IPS-11a (cell line): ENCODE measurements at regions not wholly inside any gene's neighbourhood (a gene's known extent, or its start where the extent isn't known, plus 50 kb on each side); places are given as distances from the start of the nearest gene placed in this dataset.
"Not testable (repeated sequence)": the region's sequence is repeated elsewhere in the genome, so short reads cannot be mapped to it uniquely, and the experiment has no call there.

Experiments used
- H3K4me3 ChIP-seq: one replicate; pipeline ENCODE4 v1.5.1; 2013; ENCODE audit warnings: low read depth, low read length, control low read depth

- no peak overlapping the region for H3K4me3 ChIP-seq
Observed at GRCh38 chr9:79046401-79046800, 525.4 kb upstream of the TLE4 start.

DNA sequence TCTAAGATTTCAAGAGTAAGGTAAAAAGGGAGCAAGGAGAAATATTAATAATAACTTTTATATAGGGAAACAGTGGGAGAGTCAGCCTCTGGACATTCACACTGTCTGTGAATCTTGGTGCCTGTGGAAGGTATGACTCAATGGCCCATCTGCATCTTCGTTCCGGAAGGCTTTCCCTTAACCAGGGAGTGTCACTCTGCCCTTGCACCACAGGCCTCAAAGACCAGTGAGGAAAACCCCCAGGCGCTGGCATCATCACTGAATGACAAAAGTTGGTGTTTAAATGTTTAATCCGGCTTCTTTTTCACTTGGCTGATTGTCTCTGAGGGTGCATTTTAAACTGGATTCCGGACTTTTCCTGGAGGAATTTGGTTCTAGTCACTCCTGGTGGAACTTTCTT, 522.4 kb upstream of the TLE4 start:
- no peak overlapping the region for H3K4me3 ChIP-seq

DNA sequence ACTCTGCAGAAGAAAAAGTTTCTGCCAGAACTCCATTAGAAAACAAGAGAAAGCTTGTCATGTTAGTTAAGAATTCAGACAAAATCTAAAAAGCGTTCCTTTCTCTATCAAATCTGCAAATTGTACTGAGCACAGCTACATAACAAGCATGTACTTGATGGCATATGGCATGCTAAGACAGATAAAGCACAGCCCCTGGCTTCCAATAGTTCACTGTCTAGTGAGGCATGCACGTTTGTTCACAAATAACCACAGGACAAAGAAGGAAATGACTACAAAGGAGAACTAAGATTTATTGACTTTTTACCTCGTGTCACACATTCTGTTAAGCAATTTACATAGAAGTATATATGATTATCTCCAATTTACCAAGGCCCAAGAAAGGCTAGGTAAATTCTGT, 518.2 kb upstream of the TLE4 start:
- no peak overlapping the region for H3K4me3 ChIP-seq

DNA sequence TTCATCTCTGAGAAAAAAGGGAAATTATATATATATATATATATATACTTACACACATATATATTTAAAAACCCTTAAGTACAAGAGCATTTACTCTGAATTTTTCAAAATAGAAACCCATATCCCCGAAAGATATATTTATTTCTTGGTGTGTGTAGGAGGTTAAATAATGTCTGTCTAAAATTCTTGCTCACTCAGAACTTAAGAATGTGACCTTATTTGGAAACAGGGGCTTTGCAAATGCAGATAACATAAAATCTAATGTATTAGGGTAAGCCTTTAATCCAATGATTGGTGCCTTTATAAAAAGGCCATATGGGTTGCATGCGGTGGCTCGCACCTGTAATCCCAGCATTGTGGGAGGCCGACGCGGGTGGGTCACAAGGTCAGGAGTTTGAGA, 517.3 kb upstream of the TLE4 start:
- H3K4me3 ChIP-seq = no peak overlapping the region

DNA sequence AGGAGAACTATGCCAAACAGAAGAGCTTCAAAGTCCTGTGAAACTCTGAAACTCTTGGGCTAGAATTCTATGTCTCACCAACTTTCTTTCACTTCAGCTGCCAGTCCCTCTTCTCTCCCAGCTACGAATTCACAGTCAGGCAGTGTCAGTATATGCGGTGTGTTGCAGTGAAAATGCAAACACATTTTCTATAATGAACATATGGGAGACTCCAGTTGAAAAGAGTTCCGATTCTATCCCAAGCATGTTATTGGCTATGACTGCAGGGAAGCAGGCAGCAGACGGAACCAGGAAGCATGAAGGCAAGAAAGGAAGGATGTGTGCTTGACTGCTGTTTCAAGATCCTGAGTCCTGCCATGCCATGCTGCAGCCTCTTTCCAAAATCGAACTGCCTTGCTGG, 515.7 kb upstream of the TLE4 start:
- H3K4me3 ChIP-seq = no peak overlapping the region

GRCh38 chr9:79057576-79057975, 514.2 kb upstream of the TLE4 start:
- no peak overlapping the region for H3K4me3 ChIP-seq

GRCh38 chr9:79060766-79061165, 511.0 kb upstream of the TLE4 start:
- H3K4me3 ChIP-seq = no peak overlapping the region

DNA sequence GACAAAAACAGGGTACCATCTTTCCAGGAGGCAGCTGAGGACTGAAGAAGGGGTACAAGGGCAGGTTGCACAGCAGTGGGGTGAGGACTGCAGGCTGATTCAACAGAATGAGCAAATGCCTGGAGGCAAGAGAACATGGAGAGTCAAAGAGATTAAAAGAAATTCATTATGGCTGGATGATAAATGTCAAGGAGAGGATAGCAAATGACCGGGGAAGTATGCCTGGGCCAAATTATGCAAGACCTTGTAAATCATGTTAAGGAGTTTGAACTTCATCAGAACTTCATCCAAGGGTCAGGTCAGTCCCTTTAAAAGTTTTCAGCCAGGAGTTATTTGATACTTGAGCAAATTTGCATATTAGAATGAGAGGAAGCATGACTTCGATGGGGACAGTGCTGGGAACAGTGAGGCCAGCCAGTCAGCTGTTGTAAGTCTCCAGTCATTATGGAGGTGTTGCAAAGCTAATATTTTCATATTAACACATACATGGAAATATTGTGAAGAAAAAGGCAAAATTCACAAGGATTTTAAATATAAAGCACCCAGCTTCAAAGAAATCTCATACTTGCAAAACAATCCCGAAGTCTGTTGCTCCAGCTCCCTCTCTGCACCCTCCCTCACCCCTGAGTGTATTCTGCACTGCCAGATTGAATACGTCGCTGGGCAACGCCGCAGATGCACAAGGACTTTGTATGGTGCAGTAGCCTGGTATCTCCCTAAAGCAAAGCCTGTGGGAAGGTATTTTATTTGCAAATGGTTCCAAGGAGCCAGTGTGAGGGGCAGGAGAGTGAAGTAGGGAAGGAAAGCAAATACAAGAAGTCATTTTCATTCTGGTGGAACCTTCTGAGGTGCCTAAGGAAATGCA, 509.8 kb upstream of the TLE4 start:
- H3K4me3 ChIP-seq = no peak overlapping the region

GRCh38 chr9:79073201-79073600, 498.6 kb upstream of the TLE4 start:
- H3K4me3 ChIP-seq = no peak overlapping the region

DNA sequence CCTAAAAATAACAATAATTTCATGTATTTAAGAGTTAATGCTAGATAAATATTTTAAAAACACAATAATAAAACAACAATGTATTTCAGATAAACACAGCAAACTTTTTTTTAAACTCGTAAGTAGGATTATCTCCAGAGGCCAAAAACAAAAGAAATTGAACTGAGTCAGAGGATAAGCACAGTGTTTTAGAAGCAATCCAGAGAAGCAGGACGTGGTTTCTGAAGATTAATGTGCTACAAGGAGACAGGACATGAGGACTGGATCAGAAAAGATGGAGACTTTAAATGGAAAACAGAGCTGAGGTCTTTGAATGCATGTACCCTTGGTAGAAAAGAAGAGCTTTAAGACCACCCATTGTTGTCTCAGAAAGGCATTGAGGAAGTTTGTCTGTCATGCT, 491.2 kb upstream of the TLE4 start:
- no peak overlapping the region for H3K4me3 ChIP-seq

DNA sequence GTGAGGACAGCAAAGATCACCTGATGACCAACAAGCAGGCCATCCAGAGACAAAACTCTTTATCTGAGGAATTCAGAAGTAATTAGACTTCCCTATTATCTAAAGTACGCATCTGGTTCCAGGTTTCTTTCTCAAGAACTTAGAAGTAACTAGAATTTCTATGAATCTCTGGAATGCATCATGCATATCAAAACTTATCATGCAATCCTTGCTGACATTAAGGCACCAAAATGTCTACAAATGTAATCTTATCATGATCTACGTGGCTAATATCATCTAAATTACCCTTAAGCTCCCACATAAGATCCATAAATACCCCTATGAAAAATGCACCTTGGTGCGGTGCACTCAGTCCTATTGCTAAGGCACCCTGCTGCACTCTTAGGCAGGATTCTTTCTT, 488.1 kb upstream of the TLE4 start:
- H3K4me3 ChIP-seq = no peak overlapping the region

DNA sequence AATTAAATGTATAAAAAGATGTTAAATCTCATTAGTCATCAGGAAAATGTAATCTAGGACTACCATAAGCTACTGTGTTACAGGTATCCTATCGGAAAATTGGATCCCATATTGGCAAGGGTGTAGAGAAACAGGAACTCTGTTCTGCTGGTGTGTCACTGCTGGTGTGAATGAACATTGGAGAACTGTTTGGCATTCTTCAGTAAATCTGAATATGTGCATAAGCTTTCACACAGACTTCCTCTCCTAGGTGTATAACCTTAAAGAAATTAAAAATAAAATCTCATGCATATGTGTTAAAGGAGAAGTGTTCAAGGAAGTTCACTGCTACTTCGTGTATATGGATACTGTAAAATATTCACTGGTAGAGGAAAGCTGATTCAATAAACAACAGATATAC, 484.6 kb upstream of the TLE4 start:
- no peak overlapping the region for H3K4me3 ChIP-seq

GRCh38 chr9:79089054-79089560, 482.7 kb upstream of the TLE4 start:
- H3K4me3 ChIP-seq = no peak overlapping the region

DNA sequence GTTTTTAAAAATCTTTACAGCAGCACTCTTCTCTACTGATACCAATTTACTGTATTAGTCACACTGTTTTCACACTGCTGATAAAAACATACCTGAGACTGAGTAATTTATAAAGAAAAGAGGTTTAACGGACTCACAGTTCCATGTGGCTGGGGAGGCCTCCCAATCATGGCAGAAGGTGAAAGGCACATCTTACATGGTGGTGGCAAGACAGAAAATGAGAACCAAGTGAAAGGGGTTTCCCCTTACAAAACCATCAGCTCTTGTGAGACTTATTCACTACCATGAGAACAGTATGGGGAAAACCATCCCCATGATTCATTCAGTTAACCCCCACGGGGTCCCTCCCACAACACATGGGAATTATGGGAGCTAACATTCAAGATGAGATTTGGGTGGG, 481.9 kb upstream of the TLE4 start:
- not testable (repeated sequence) for H3K4me3 ChIP-seq

DNA sequence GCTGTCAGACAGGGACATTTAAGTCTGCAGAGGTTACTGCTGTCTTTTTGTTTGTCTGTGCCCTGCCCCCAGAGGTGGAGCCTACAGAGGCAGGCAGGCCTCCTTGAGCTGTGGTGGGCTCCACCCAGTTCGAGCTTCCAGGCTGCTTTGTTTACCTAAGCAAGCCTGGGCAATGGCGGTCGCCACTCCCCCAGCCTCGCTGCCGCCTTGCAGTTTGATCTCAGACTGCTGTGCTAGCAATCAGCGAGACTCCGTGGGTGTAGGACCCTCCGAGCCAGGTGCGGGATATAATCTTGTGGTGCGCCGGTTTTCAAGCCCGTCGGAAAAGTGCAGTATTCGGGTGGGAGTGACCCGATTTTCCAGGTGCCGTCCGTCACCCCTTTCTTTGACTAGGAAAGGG, 468.5 kb upstream of the TLE4 start:
- H3K4me3 ChIP-seq = not testable (repeated sequence)

DNA sequence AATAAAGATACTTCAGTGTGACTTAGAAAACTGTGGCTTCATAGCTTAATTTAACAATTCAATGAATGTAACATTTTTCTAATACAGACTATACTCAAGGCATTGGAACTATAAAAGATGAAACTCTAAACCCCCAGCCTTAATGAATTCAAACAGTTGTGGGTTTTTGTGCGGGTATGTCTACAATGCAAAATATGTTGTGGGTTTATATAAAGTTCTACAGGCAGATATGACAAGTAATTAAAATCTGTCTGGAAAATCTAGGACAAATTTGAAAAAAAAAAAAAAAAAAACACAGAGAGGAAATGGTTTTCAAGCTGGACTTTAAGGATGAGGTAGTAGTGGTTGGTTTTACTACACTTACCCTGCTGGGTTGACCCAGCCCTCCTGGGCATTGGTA, 467.5 kb upstream of the TLE4 start:
- no peak overlapping the region for H3K4me3 ChIP-seq

GRCh38 chr9:79104951-79105350, 466.8 kb upstream of the TLE4 start:
- no peak overlapping the region for H3K4me3 ChIP-seq

GRCh38 chr9:79107911-79108676, 463.7 kb upstream of the TLE4 start:
- no peak overlapping the region for H3K4me3 ChIP-seq

- no peak overlapping the region for H3K4me3 ChIP-seq
Observed at GRCh38 chr9:79111653-79112052, 460.1 kb upstream of the TLE4 start.

- no peak overlapping the region for H3K4me3 ChIP-seq
Observed at GRCh38 chr9:79115176-79115575, 456.6 kb upstream of the TLE4 start.

GRCh38 chr9:79116041-79116440, 455.7 kb upstream of the TLE4 start:
- H3K4me3 ChIP-seq = no peak overlapping the region

DNA sequence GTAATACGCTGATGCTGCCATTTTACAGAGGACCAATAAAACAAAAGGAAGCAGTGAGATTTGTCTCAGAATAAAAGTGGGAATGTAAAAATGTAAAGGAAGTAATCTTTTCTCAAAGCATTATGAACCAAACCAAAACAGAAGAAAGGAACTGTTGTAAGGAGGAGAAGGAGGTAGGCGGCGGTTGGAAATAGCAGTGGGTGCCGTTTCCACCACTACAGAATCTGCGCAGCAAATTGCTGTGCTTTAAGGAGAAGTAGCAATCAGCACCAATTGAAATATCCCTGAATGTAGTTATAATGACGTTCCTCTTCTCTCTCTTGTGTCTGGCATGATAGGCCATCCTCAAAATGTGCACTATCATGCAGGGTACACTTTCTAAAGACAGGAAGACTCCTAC, 455.1 kb upstream of the TLE4 start:
- H3K4me3 ChIP-seq = no peak overlapping the region
